DOHH2 (cell line): ENCODE measurements at regions not wholly inside any gene's neighbourhood (a gene's known extent, or its start where the extent isn't known, plus 50 kb on each side); places are given as distances from the start of the nearest gene placed in this dataset.

Experiments used
- H3F3A ChIP-seq: fragments of 200-600 bp; sonication (generic), shearing (Covaris generic); 2 replicates; pipeline ENCODE4 v1.6.0; 2016; ENCODE audit warnings: antibody characterized with exemption, mild to moderate bottlenecking; ENCODE audit not compliant: control insufficient read depth, insufficient read depth
- H3K27ac ChIP-seq: fragments of 200-600 bp; sonication (generic); 2 replicates; pipeline ENCODE4 v1.5.1; 2014; ENCODE audit warnings: low read depth, mild to moderate bottlenecking, low read length, moderate library complexity
- H3K27me3 ChIP-seq: fragments of 200-600 bp; sonication (generic); 2 replicates; pipeline ENCODE4 v1.6.1; 2014; ENCODE audit warnings: mild to moderate bottlenecking, low read length, mixed read lengths; ENCODE audit not compliant: control insufficient read depth
- H3K36me3 ChIP-seq: fragments of 200-600 bp; sonication (generic); 2 replicates; pipeline ENCODE4 v1.6.1; 2014; ENCODE audit warnings: mild to moderate bottlenecking, low read length, moderate library complexity, mixed read lengths; ENCODE audit not compliant: control insufficient read depth
- H3K4me1 ChIP-seq: fragments of 200-600 bp; sonication (generic); 2 replicates; pipeline ENCODE4 v1.6.1; 2014; ENCODE audit warnings: mild to moderate bottlenecking, low read length, mixed read lengths; ENCODE audit not compliant: control insufficient read depth
- H3K4me2 ChIP-seq: fragments of 200-600 bp; sonication (generic); 2 replicates; pipeline ENCODE4 v1.6.0; 2014; ENCODE audit warnings: mild to moderate bottlenecking, low read length, moderate library complexity
- H3K4me3 ChIP-seq: fragments of 200-600 bp; sonication (generic); 2 replicates; pipeline ENCODE4 v1.5.1; 2014; ENCODE audit warnings: mild to moderate bottlenecking, low read length, mixed read lengths
- H3K79me2 ChIP-seq: fragments of 200-600 bp; sonication (generic); 2 replicates; pipeline ENCODE4 v1.6.1; 2014; ENCODE audit warnings: mild to moderate bottlenecking, low read length, mixed read lengths; ENCODE audit not compliant: control insufficient read depth
- H3K9me2 ChIP-seq: fragments of 200-600 bp; sonication (generic); replicated peaks from 2 replicates; pipeline ENCODE4 v1.6.1; 2014; ENCODE audit warnings: mild to moderate bottlenecking, low read length, mixed read lengths; ENCODE audit not compliant: control insufficient read depth
- H3K9me3 ChIP-seq: fragments of 200-600 bp; sonication (generic); 2 replicates; pipeline ENCODE4 v1.6.1; 2014; ENCODE audit warnings: antibody characterized with exemption, low read length, mixed read lengths; ENCODE audit not compliant: control insufficient read depth, insufficient read depth
- H4K20me1 ChIP-seq: fragments of 200-600 bp; sonication (generic); 2 replicates; pipeline ENCODE4 v1.6.0; 2014; ENCODE audit warnings: low read depth, mild to moderate bottlenecking, antibody characterized with exemption, low read length, moderate library complexity; ENCODE audit not compliant: control insufficient read depth, insufficient read depth
- CTCF ChIP-seq: fragments of 200-600 bp; sonication (generic); IDR thresholded peaks from one replicate; pipeline ENCODE4 v1.5.1; 2014; ENCODE audit warnings: antibody characterized with exemption, mild to moderate bottlenecking, low read depth, low read length; ENCODE audit not compliant: poor library complexity, severe bottlenecking
- EZH2phosphoT487 ChIP-seq: fragments of 200-600 bp; sonication (generic); IDR thresholded peaks from 2 replicates; pipeline ENCODE4 v1.6.1; 2017; ENCODE audit warnings: borderline replicate concordance, mild to moderate bottlenecking, antibody characterized with exemption, low read length, moderate library complexity, mixed read lengths

GRCh38 chr15:53046153-53046790 lies 256.1 kb upstream of the ONECUT1 start:
- no peak for TF ChIP-seq EZH2phosphoT487
- no peak for TF ChIP-seq CTCF

GRCh38 chr15:53038655-53038941 lies 248.5 kb upstream of the ONECUT1 start:
- H3K4me1 ChIP-seq, result no peaks in the 10 kb centered on the region
- H3K4me3 ChIP-seq, result no peak overlapping the region
- no peaks in the 10 kb centered on the region for H3F3A ChIP-seq
- no peaks in the 10 kb centered on the region for H3K9me2 ChIP-seq
- no peak overlapping the region for H3K27ac ChIP-seq
- TF ChIP-seq CTCF, result no peak
- TF ChIP-seq EZH2phosphoT487, result no peak
- 0 out of 2 replicates have a peak, but pooled peaks cover 2% of the 10 kb centered on the region for H3K27me3 ChIP-seq
- H3K9me3 ChIP-seq, result no peaks in the 10 kb centered on the region
- H3K79me2 ChIP-seq, result no peaks in the 10 kb centered on the region
- H3K36me3 ChIP-seq, result no peaks in the 10 kb centered on the region
- H3K4me2 ChIP-seq, result no peak overlapping the region
- H4K20me1 ChIP-seq, result no peaks in the 10 kb centered on the region

More at GRCh38 chr15:53046153-53046790, 256.1 kb upstream of the ONECUT1 start:
- H3K79me2 ChIP-seq, result no peaks in the 10 kb centered on the region
- H3K27me3 ChIP-seq, result no peaks in the 10 kb centered on the region
- no peak overlapping the region for H3K4me3 ChIP-seq
- no peaks in the 10 kb centered on the region for H3K9me3 ChIP-seq
- no peak overlapping the region for H3K27ac ChIP-seq
- H3K4me2 ChIP-seq, result no peak overlapping the region
- H3K9me2 ChIP-seq, result no peaks in the 10 kb centered on the region
- no peaks in the 10 kb centered on the region for H3F3A ChIP-seq
- no peaks in the 10 kb centered on the region for H4K20me1 ChIP-seq
- no peaks in the 10 kb centered on the region for H3K4me1 ChIP-seq
- H3K36me3 ChIP-seq, result no peaks in the 10 kb centered on the region

GRCh38 chr15:53037904-53038654 lies 247.9 kb upstream of the ONECUT1 start:
- H3K27ac ChIP-seq, result no peak overlapping the region
- H3K36me3 ChIP-seq, result no peaks in the 10 kb centered on the region
- H3K9me3 ChIP-seq, result no peaks in the 10 kb centered on the region
- no peaks in the 10 kb centered on the region for H3K4me1 ChIP-seq
- no peak for TF ChIP-seq CTCF
- TF ChIP-seq EZH2phosphoT487, result no peak
- 0 out of 2 replicates have a peak, but pooled peaks cover 2% of the 10 kb centered on the region for H3K27me3 ChIP-seq
- H3F3A ChIP-seq, result no peaks in the 10 kb centered on the region
- H4K20me1 ChIP-seq, result no peaks in the 10 kb centered on the region
- H3K9me2 ChIP-seq, result no peaks in the 10 kb centered on the region
- no peak overlapping the region for H3K4me3 ChIP-seq
- H3K79me2 ChIP-seq, result no peaks in the 10 kb centered on the region
- H3K4me2 ChIP-seq, result no peak overlapping the region
